ENCODE measurements at regions not wholly inside any gene's neighbourhood (a gene's known extent, or its start where the extent isn't known, plus 50 kb on each side); places are given as distances from the start of the nearest gene placed in this dataset.
"Not testable (repeated sequence)": the region's sequence is repeated elsewhere in the genome, so short reads cannot be mapped to it uniquely, and the experiment has no call there.

DNA sequence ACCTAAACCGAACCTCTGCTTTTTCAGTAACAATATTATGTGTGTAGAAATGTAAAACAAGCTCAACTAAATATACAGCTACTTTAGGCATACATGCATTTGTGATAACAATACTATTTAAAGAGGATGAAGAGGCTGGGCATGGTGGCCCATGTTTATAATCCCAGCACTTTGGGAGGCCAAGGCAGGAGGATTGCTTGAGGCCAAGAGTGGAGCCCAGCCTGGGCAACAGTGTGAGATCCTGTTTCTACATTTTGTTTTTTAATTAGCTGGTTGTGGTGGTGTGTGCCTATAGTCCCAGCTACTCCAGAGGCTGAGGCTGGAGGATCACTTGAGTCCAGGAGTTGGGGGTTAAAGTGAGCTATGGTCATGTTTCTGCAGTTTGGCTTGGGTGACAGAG, 73.6 kb upstream of the LYPLAL1 start:
- Histone ChIP-seq H3K4me3 (IDR thresholded peaks at IDR 0.05; ENCODE audit: insufficient read depth, low read depth, low read length) (no peak overlapping the region), H3K27ac (no peak overlapping the region), H3K79me2 (ENCODE audit: insufficient read depth, low read depth) (no peaks in the 10 kb centered on the region), H4K20me1 (ENCODE audit: insufficient read depth) (no peaks in the 10 kb centered on the region), H3K36me3 (ENCODE audit: insufficient read depth) (no peaks in the 10 kb centered on the region), H3K9ac (no peak overlapping the region), H2AFZ (ENCODE audit: low read depth) (no peak overlapping the region), H3K4me1 (ENCODE audit: low read depth, poor library complexity, severe bottlenecking) (no peaks in the 10 kb centered on the region), H3K4me2 (no peak overlapping the region), H3K27me3 (ENCODE audit: insufficient read depth, low read depth) (no peaks in the 10 kb centered on the region)
- no peak for TF ChIP-seq CTCF (conservative IDR thresholded peaks at IDR 0.05; ENCODE audit: low read depth, low read length)

DNA sequence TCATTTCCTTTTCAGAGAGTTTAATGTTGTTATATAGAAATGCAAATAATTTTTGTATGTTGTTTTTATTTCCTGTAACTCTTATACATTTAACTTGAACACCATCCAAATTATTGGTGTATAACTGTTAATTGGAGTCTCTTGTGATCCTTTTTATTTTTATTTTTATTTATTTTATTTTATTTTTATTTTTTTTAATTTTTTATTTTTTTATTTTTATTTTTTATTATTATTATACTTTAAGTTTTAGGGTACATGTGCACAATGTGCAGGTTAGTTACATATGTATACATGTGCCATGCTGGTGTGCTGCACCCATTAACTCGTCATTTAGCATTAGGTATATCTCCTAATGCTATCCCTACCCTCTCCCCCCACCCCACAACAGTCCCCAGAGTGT, 71.2 kb upstream of the LYPLAL1 start:
- not testable (repeated sequence) for H3K79me2 ChIP-seq (ENCODE audit: insufficient read depth, low read depth); H3K4me3 ChIP-seq (IDR thresholded peaks at IDR 0.05; ENCODE audit: insufficient read depth, low read depth, low read length); H3K4me1 ChIP-seq (ENCODE audit: low read depth, poor library complexity, severe bottlenecking); H3K36me3 ChIP-seq (ENCODE audit: insufficient read depth); H3K27me3 ChIP-seq (ENCODE audit: insufficient read depth, low read depth); H4K20me1 ChIP-seq (ENCODE audit: insufficient read depth); H3K4me2 ChIP-seq; H3K27ac ChIP-seq; H3K9ac ChIP-seq; H2AFZ ChIP-seq (ENCODE audit: low read depth)

DNA sequence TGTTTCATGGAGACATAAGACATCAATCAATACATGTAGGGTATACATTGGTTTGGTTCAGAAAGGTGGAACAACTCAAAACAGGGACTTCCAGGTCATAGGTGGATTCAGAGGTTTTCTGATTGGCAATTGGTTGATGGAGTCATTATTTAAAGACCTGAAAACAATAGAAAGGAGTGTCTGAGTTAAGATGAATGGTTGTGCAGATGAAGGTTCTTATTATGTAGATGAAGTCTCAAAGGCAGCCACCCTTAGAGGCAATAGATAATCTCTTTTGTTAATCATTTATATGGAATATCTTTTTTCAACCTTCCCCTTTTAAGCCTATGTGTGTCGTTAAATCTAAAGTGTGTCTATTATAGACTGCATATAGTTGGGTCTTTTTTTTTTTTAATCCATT, 67.8 kb upstream of the LYPLAL1 start:
- no peak overlapping the region for H3K27ac ChIP-seq
- H3K27me3 ChIP-seq (ENCODE audit: insufficient read depth, low read depth), result no peaks in the 10 kb centered on the region
- no peaks in the 10 kb centered on the region for H3K36me3 ChIP-seq (ENCODE audit: insufficient read depth)
- no peaks in the 10 kb centered on the region for H4K20me1 ChIP-seq (ENCODE audit: insufficient read depth)
- TF ChIP-seq CTCF (conservative IDR thresholded peaks at IDR 0.05; ENCODE audit: low read depth, low read length), result no peak
- H3K9ac ChIP-seq, result no peak overlapping the region
- no peak overlapping the region for H2AFZ ChIP-seq (ENCODE audit: low read depth)
- no peaks in the 10 kb centered on the region for H3K79me2 ChIP-seq (ENCODE audit: insufficient read depth, low read depth)
- no peak overlapping the region for H3K4me3 ChIP-seq (IDR thresholded peaks at IDR 0.05; ENCODE audit: insufficient read depth, low read depth, low read length)
- H3K4me1 ChIP-seq (ENCODE audit: low read depth, poor library complexity, severe bottlenecking), result no peaks in the 10 kb centered on the region
- H3K4me2 ChIP-seq, result no peak overlapping the region

GRCh38 chr1:219109424-219110018, 64.2 kb upstream of the LYPLAL1 start:
- Histone ChIP-seq H3K27ac (no peak overlapping the region), H3K4me1 (ENCODE audit: low read depth, poor library complexity, severe bottlenecking) (no peaks in the 10 kb centered on the region), H3K79me2 (ENCODE audit: insufficient read depth, low read depth) (no peaks in the 10 kb centered on the region), H2AFZ (ENCODE audit: low read depth) (no peak overlapping the region), H3K4me3 (IDR thresholded peaks at IDR 0.05; ENCODE audit: insufficient read depth, low read depth, low read length) (no peak overlapping the region), H3K9ac (no peak overlapping the region), H4K20me1 (ENCODE audit: insufficient read depth) (no peaks in the 10 kb centered on the region), H3K4me2 (no peak overlapping the region), H3K27me3 (ENCODE audit: insufficient read depth, low read depth) (no peaks in the 10 kb centered on the region), H3K36me3 (ENCODE audit: insufficient read depth) (no peaks in the 10 kb centered on the region)
- TF ChIP-seq CTCF (conservative IDR thresholded peaks at IDR 0.05; ENCODE audit: low read depth, low read length), result no peak

DNA sequence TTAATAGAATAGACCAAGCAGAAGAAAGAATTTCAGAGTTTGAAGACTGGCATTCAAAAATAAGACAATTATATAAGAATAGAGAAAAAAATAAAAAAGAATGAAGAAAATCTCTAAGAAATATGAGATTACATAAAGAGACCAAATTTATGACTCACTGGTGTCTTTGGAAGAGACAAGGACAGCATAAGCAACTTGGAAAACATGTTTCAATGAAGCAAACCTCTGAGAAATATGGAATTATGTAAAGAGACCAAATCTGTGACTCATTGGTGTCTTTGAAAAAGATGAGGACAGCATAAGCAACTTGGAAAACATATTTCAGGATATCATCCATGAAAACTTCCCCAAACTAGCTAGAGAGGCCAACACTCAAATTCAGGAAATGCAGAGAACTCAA, 60.4 kb upstream of the LYPLAL1 start:
- H3K4me3 ChIP-seq (IDR thresholded peaks at IDR 0.05; ENCODE audit: insufficient read depth, low read depth, low read length), result no peak overlapping the region
- no peaks in the 10 kb centered on the region for H3K4me1 ChIP-seq (ENCODE audit: low read depth, poor library complexity, severe bottlenecking)
- no peaks in the 10 kb centered on the region for H4K20me1 ChIP-seq (ENCODE audit: insufficient read depth)
- no peak overlapping the region for H3K4me2 ChIP-seq
- H3K9ac ChIP-seq, result no peak overlapping the region
- H2AFZ ChIP-seq (ENCODE audit: low read depth), result no peak overlapping the region
- no peak overlapping the region for H3K27ac ChIP-seq
- no peaks in the 10 kb centered on the region for H3K79me2 ChIP-seq (ENCODE audit: insufficient read depth, low read depth)
- H3K27me3 ChIP-seq (ENCODE audit: insufficient read depth, low read depth), result no peaks in the 10 kb centered on the region
- no peak for TF ChIP-seq CTCF (conservative IDR thresholded peaks at IDR 0.05; ENCODE audit: low read depth, low read length)
- no peaks in the 10 kb centered on the region for H3K36me3 ChIP-seq (ENCODE audit: insufficient read depth)

Data from KMS-11 (cell line).